Esophagus muscularis mucosa (tissue), 4 donors: ENCODE measurements at regions not wholly inside any gene's neighbourhood (a gene's known extent, or its start where the extent isn't known, plus 50 kb on each side); places are given as distances from the start of the nearest gene placed in this dataset.
A peak's percentile ranks its signal among the peaks of the same experiment; 100 is the strongest.

Source experiments
- DNase-seq: peaks from one replicate; pipeline ENCODE4 v3.0.0-alpha.2; 2017; ENCODE audit errors: extremely low spot score
- H3K27ac ChIP-seq, 4 donors: fragments of 200-600 bp; sonication (generic); replicated peaks in 1 of 4; 1 replicate in 3 of 4; 2 replicates in 1 of 4; pipeline ENCODE4 v1.5.1; 2016 to 2019; ENCODE audit warnings: mild to moderate bottlenecking in 1 of 4
- H3K27me3 ChIP-seq, 4 donors: fragments of 200-600 bp; sonication (generic); one replicate each; pipeline versions ENCODE4 v1.5.1 to v1.6.0; 2016 to 2019
- H3K36me3 ChIP-seq, 4 donors: fragments of 200-600 bp; sonication (generic); one replicate each; pipeline ENCODE4 v1.5.1; 2016 to 2019
- H3K4me1 ChIP-seq, 4 donors: fragments of 200-600 bp; sonication (generic); one replicate each; pipeline ENCODE4 v1.5.1; 2016 to 2019
- H3K4me3 ChIP-seq, 4 donors: fragments of 200-600 bp; sonication (generic); 1 replicate in 2 of 4; 2 replicates in 2 of 4; pipeline ENCODE4 v1.5.1; 2016 to 2019; ENCODE audit warnings: mild to moderate bottlenecking in 4 of 4, moderate library complexity in 1 of 4
- H3K9me3 ChIP-seq, 4 donors: fragments of 200-600 bp; sonication (generic); 1 replicate in 3 of 4; 2 replicates in 1 of 4; pipeline ENCODE4 v1.5.1; 2016 to 2019
- CTCF ChIP-seq, 3 experiments: fragments of 200-600 bp in 2 of 3; fragments of 450-650 bp in 1 of 3; sonication (generic) in 2 of 3; IDR thresholded peaks; one replicate each; pipeline ENCODE4 v1.5.1; 2017 to 2019; ENCODE audit warnings: antibody characterized with exemption in 3 of 3, mild to moderate bottlenecking in 2 of 3, moderate library complexity in 1 of 3
- EP300 ChIP-seq: sonication (generic); formaldehyde crosslinking; IDR thresholded peaks from one replicate; pipeline ENCODE4 v1.6.1; 2017; ENCODE audit warnings: antibody characterized with exemption
- POLR2A ChIP-seq: fragments of 450-650 bp; IDR thresholded peaks from one replicate; pipeline ENCODE4 v1.6.1; 2017; ENCODE audit warnings: antibody characterized with exemption, moderate library complexity, mild to moderate bottlenecking, low read depth
- POLR2AphosphoS5 ChIP-seq, 2 donors: sonication (generic); formaldehyde crosslinking; IDR thresholded peaks; one replicate each; pipeline ENCODE4 v1.6.1; 2017; ENCODE audit warnings: antibody characterized with exemption in 2 of 2
- WGBS: methylation state at CpG from one replicate; pipeline ENCODE4 v1.1.5; 2018; 5-methylcytosine and 5-hydroxymethylcytosine counted together
- intact Hi-C: fragments of 100-400 bp; cut with DNase I; formaldehyde crosslinking; loops from one replicate; pipeline ENCODE4 v1.15.1; 2023

GRCh38 chr13:40210865-40211585 is 455.4 kb downstream of the FOXO1 start:
- Histone ChIP-seq H3K9me3 (no peaks in the 10 kb centered on the region), H3K27me3 (no peaks in the 10 kb centered on the region), H3K4me1 (peaks cover 0 to 7% (median 0%) of the 10 kb centered on the region in 4 donors), H3K36me3 (no peaks in the 10 kb centered on the region), H3K27ac (no peak overlapping the region), H3K4me3 (no peak overlapping the region)
- no peak for TF ChIP-seq POLR2AphosphoS5 (IDR thresholded peaks at IDR 0.05)
- no peak for TF ChIP-seq CTCF (IDR thresholded peaks at IDR 0.05)
- TF ChIP-seq POLR2A: no peak
- TF ChIP-seq EP300: no peak
- intact Hi-C loops: no loop called here
- no peak for DNase-seq
- WGBS: 61% methylated on average over 4 of the region's 4 CpGs

- intact Hi-C loops: no loop called here
- Histone ChIP-seq H3K9me3 (no peaks in the 10 kb centered on the region), H3K36me3 (no peaks in the 10 kb centered on the region), H3K4me3 (no peak overlapping the region), H3K27ac (no peak overlapping the region), H3K27me3 (no peaks in the 10 kb centered on the region), H3K4me1 (peaks cover 0 to 2% (median 0%) of the 10 kb centered on the region in 4 donors)
- no peak for DNase-seq
- WGBS: 89% methylated on average over 3 of the region's 3 CpGs
- TF ChIP-seq POLR2A (no peak), EP300 (no peak)
These were observed 454.9 kb downstream of the FOXO1 start for GRCh38 chr13:40211586-40211968.

- Histone ChIP-seq H3K4me3 (no peak overlapping the region), H3K36me3 (no peaks in the 10 kb centered on the region), H3K27ac (no peak overlapping the region), H3K9me3 (no peaks in the 10 kb centered on the region), H3K27me3 (no peaks in the 10 kb centered on the region), H3K4me1 (no peaks in the 10 kb centered on the region)
- no peak for DNase-seq
- intact Hi-C loops: no loop called here
- TF ChIP-seq POLR2A: no peak
- no peak for TF ChIP-seq CTCF (IDR thresholded peaks at IDR 0.05)
- no peak for TF ChIP-seq POLR2AphosphoS5 (IDR thresholded peaks at IDR 0.05)
- TF ChIP-seq EP300: no peak
These were observed 452.7 kb downstream of the FOXO1 start for GRCh38 chr13:40213779-40214178.

- intact Hi-C loops: no loop called here
- TF ChIP-seq POLR2A: no peak
- TF ChIP-seq EP300: no peak
- no peak for TF ChIP-seq POLR2AphosphoS5 (IDR thresholded peaks at IDR 0.05)
- TF ChIP-seq CTCF (IDR thresholded peaks at IDR 0.05): no peak
- 89% methylated on average over 1 of the region's 1 CpG for WGBS
- no peak for DNase-seq
- peak overlapping the region in 1 of 4 donors; percentile 9 for H3K27ac ChIP-seq
- H3K9me3 ChIP-seq: no peaks in the 10 kb centered on the region
- H3K27me3 ChIP-seq: no peaks in the 10 kb centered on the region
- H3K4me3 ChIP-seq: no peak overlapping the region
- no peaks in the 10 kb centered on the region for H3K36me3 ChIP-seq
- peaks cover 0 to 4% (median 1%) of the 10 kb centered on the region in 4 donors for H3K4me1 ChIP-seq
These were observed 451.1 kb downstream of the FOXO1 start for GRCh38 chr13:40215311-40215710.

GRCh38 chr13:40215747-40216146 is 450.7 kb downstream of the FOXO1 start:
- 86% methylated on average over 3 of the region's 3 CpGs for WGBS
- TF ChIP-seq CTCF (IDR thresholded peaks at IDR 0.05) (no peak), POLR2AphosphoS5 (IDR thresholded peaks at IDR 0.05) (no peak), POLR2A (no peak), EP300 (no peak)
- H3K4me1 ChIP-seq: peaks cover 2 to 8% (median 6%) of the 10 kb centered on the region in 4 donors
- no peak for DNase-seq
- no peak overlapping the region for H3K4me3 ChIP-seq
- intact Hi-C loops: no loop called here
- H3K36me3 ChIP-seq: no peaks in the 10 kb centered on the region
- peak overlapping the region in 1 of 4 donors; percentile 9 for H3K27ac ChIP-seq
- no peaks in the 10 kb centered on the region for H3K9me3 ChIP-seq
- no peaks in the 10 kb centered on the region for H3K27me3 ChIP-seq
